Upper lobe of left lung (tissue), 4 donors: ENCODE measurements at regions not wholly inside any gene's neighbourhood (a gene's known extent, or its start where the extent isn't known, plus 50 kb on each side); places are given as distances from the start of the nearest gene placed in this dataset.

Experiments
- POLR2A ChIP-seq, 4 donors: fragments of 450-650 bp; IDR thresholded peaks; one replicate each; pipeline ENCODE4 v1.5.1; 2016 to 2017; ENCODE audit warnings: antibody characterized with exemption in 4 of 4, mild to moderate bottlenecking in 2 of 4
- POLR2AphosphoS5 ChIP-seq, 2 donors: sonication (generic); formaldehyde crosslinking; IDR thresholded peaks; one replicate each; pipeline ENCODE4 v1.5.1; 2017; ENCODE audit warnings: antibody characterized with exemption in 2 of 2
- TF ChIP-seq, protein P1 (sequence below), 6 experiments: fragments of 450-650 bp in 4 of 6; fragments of 200-600 bp in 2 of 6; sonication (generic) in 2 of 6; IDR thresholded peaks; one replicate each; pipeline ENCODE4 v1.5.1; 2016 to 2019; ENCODE audit warnings: antibody characterized with exemption in 6 of 6

DNA sequence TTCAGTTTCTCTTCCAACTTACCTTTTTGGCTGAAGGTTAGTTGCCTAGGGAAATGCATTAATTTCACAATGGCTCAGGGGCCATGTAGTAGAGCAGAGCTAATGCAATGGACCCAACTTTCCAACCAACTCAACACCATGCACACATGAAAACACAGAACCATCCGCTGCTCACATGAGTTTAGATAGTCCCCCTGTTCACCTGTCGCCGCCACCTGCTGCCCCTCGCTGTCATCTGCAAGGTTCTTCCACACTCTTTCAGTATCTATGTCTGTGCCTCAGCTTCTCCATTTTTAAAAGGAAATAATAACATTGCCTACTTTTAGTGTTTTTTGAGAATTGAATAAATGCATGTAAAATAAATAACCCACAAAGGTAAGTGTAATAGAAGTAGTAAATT lies 585.6 kb downstream of the ETNK1 start:
- TF ChIP-seq, protein P1, sequence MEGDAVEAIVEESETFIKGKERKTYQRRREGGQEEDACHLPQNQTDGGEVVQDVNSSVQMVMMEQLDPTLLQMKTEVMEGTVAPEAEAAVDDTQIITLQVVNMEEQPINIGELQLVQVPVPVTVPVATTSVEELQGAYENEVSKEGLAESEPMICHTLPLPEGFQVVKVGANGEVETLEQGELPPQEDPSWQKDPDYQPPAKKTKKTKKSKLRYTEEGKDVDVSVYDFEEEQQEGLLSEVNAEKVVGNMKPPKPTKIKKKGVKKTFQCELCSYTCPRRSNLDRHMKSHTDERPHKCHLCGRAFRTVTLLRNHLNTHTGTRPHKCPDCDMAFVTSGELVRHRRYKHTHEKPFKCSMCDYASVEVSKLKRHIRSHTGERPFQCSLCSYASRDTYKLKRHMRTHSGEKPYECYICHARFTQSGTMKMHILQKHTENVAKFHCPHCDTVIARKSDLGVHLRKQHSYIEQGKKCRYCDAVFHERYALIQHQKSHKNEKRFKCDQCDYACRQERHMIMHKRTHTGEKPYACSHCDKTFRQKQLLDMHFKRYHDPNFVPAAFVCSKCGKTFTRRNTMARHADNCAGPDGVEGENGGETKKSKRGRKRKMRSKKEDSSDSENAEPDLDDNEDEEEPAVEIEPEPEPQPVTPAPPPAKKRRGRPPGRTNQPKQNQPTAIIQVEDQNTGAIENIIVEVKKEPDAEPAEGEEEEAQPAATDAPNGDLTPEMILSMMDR (IDR thresholded peaks at IDR 0.05): no peak
- TF ChIP-seq POLR2A (IDR thresholded peaks at IDR 0.05) (no peak), POLR2AphosphoS5 (IDR thresholded peaks at IDR 0.05) (no peak)
